Large intestine (tissue), 3 donors: ENCODE measurements at regions not wholly inside any gene's neighbourhood (a gene's known extent, or its start where the extent isn't known, plus 50 kb on each side); places are given as distances from the start of the nearest gene placed in this dataset.

ENCODE experiments used
- DNase-seq, 2 donors: peaks; one replicate each; pipeline versions ENCODE4 v3.0.0 to v3.0.0-alpha.2; 2013
- H3K27ac ChIP-seq: one replicate; pipeline ENCODE4 v1.5.1; 2013; ENCODE audit warnings: low read length
- H3K27me3 ChIP-seq: 2 replicates; pipeline ENCODE4 v1.6.1; 2013; ENCODE audit warnings: low read length; ENCODE audit not compliant: control insufficient read depth, insufficient read depth
- H3K36me3 ChIP-seq: 2 replicates; pipeline ENCODE4 v1.6.1; 2013; ENCODE audit warnings: low read length; ENCODE audit not compliant: control insufficient read depth, insufficient read depth
- H3K4me1 ChIP-seq: one replicate; pipeline ENCODE4 v1.6.1; 2013; ENCODE audit warnings: low read length; ENCODE audit not compliant: control insufficient read depth, insufficient read depth
- H3K4me3 ChIP-seq: one replicate; pipeline ENCODE4 v1.5.1; 2013; ENCODE audit warnings: low read length
- H3K9me3 ChIP-seq: one replicate; pipeline ENCODE4 v1.6.1; 2013; ENCODE audit warnings: mild to moderate bottlenecking, low read depth, low read length, moderate library complexity; ENCODE audit not compliant: control insufficient read depth
- WGBS: methylation state at CpG from one replicate; pipeline ENCODE4 v1.1.5; 2013; ENCODE audit warnings: low lambda C conversion rate; ENCODE audit not compliant: insufficient coverage; 5-methylcytosine and 5-hydroxymethylcytosine counted together

GRCh38 chr14:71311061-71311460 lies 403.8 kb downstream of the PCNX1 start:
- no peak overlapping the region for H3K27ac ChIP-seq
- no peaks in the 10 kb centered on the region for H3K9me3 ChIP-seq
- H3K36me3 ChIP-seq: no peaks in the 10 kb centered on the region
- no peaks in the 10 kb centered on the region for H3K4me1 ChIP-seq
- WGBS: no CpG with 5 or more reads among the region's 10 CpGs
- H3K27me3 ChIP-seq: no peaks in the 10 kb centered on the region
- H3K4me3 ChIP-seq: no peak overlapping the region
- no peak for DNase-seq

- Histone ChIP-seq H3K4me3 (no peak overlapping the region), H3K9me3 (no peaks in the 10 kb centered on the region), H3K27ac (no peak overlapping the region), H3K4me1 (no peaks in the 10 kb centered on the region), H3K27me3 (no peaks in the 10 kb centered on the region), H3K36me3 (no peaks in the 10 kb centered on the region)
- DNase-seq: no peak
- no CpG with 5 or more reads among the region's 2 CpGs for WGBS
Measured at GRCh38 chr14:71314717-71315116, 407.5 kb downstream of the PCNX1 start.

- DNase-seq: no peak
- Histone ChIP-seq H3K9me3 (peaks cover 2% of the 10 kb centered on the region), H3K4me3 (no peak overlapping the region), H3K36me3 (no peaks in the 10 kb centered on the region), H3K27ac (no peak overlapping the region), H3K27me3 (no peaks in the 10 kb centered on the region), H3K4me1 (no peaks in the 10 kb centered on the region)
- 84% methylated on average over 3 of the region's 4 CpGs for WGBS
Measured at GRCh38 chr14:71317385-71318096, 410.3 kb downstream of the PCNX1 start.

DNA sequence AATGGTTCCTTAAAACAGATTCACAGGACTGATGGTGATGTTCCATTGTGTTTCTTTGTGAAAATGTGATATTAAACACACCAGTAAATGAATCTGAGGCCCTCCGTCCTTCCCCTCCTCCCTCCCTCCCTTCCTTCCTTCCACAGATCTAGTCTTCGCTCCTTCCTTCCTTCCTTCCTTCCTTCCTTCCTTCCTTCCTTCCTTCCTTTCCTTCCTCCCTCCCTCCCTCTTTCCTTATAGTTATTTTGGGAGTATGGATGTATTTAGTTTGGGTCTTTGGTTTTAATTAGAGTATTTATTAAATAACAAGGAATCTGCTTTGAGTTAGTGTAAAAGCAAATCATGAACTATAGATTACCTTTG lies 410.8 kb downstream of the PCNX1 start:
- 100% methylated on average over 2 of the region's 2 CpGs for WGBS
- H3K4me3 ChIP-seq: no peak overlapping the region
- no peaks in the 10 kb centered on the region for H3K27me3 ChIP-seq
- peaks cover 2% of the 10 kb centered on the region for H3K9me3 ChIP-seq
- DNase-seq: no peak
- no peaks in the 10 kb centered on the region for H3K36me3 ChIP-seq
- no peaks in the 10 kb centered on the region for H3K4me1 ChIP-seq
- no peak overlapping the region for H3K27ac ChIP-seq

GRCh38 chr14:71319666-71320065 lies 412.4 kb downstream of the PCNX1 start:
- Histone ChIP-seq H3K36me3 (no peaks in the 10 kb centered on the region), H3K4me1 (no peaks in the 10 kb centered on the region), H3K27me3 (no peaks in the 10 kb centered on the region), H3K9me3 (peaks cover 2% of the 10 kb centered on the region), H3K27ac (peak overlapping the region; percentile 96), H3K4me3 (peak overlapping the region; percentile 91)
- peak in 1 of 2 donors; percentile 36 for DNase-seq
- 17% methylated on average over 2 of the region's 5 CpGs for WGBS

- peak within 1 kb of the TSS; percentile 91 for H3K4me3 ChIP-seq
- DNase-seq: peak; percentile 98
- peak within 1 kb of the TSS; percentile 96 for H3K27ac ChIP-seq
- WGBS: no CpG with 5 or more reads among the region's 52 CpGs
- no peaks in the 10 kb centered on the region for H3K27me3 ChIP-seq
- no peaks in the 10 kb centered on the region for H3K4me1 ChIP-seq
- H3K9me3 ChIP-seq: peaks cover 2% of the 10 kb centered on the region
- H3K36me3 ChIP-seq: no peaks in the 10 kb centered on the region
Measured at GRCh38 chr14:71320107-71320733, 413.0 kb downstream of the PCNX1 start, which contains the start of gene SIPA1L1. SIPA1L1 (plus strand) TSS chr14:71320476.

- Histone ChIP-seq H3K27me3 (no peaks in the 10 kb centered on the region), H3K27ac (peak overlapping the region; percentile 96), H3K36me3 (no peaks in the 10 kb centered on the region), H3K4me1 (no peaks in the 10 kb centered on the region), H3K4me3 (peak overlapping the region; percentile 91), H3K9me3 (peaks cover 2% of the 10 kb centered on the region)
- WGBS: no CpG with 5 or more reads among the region's 96 CpGs
- DNase-seq: peak; percentile 60 to 87
Measured at GRCh38 chr14:71320734-71321573, 413.7 kb downstream of the PCNX1 start.

- peak overlapping the region; percentile 92 for H3K27ac ChIP-seq
- 0% methylated on average over 1 of the region's 25 CpGs for WGBS
- peak overlapping the region; percentile 91 for H3K4me3 ChIP-seq
- no peaks in the 10 kb centered on the region for H3K27me3 ChIP-seq
- H3K9me3 ChIP-seq: peaks cover 2% of the 10 kb centered on the region
- H3K36me3 ChIP-seq: no peaks in the 10 kb centered on the region
- no peaks in the 10 kb centered on the region for H3K4me1 ChIP-seq
- DNase-seq: peak; percentile 42 to 72
Measured at GRCh38 chr14:71321574-71322315, 414.5 kb downstream of the PCNX1 start.

GRCh38 chr14:71322655-71323250 lies 415.5 kb downstream of the PCNX1 start:
- no peaks in the 10 kb centered on the region for H3K4me1 ChIP-seq
- no CpG with 5 or more reads among the region's 2 CpGs for WGBS
- H3K4me3 ChIP-seq: no peak overlapping the region
- no peak overlapping the region for H3K27ac ChIP-seq
- H3K27me3 ChIP-seq: no peaks in the 10 kb centered on the region
- H3K9me3 ChIP-seq: peaks cover 2% of the 10 kb centered on the region
- H3K36me3 ChIP-seq: no peaks in the 10 kb centered on the region
- peak; percentile 38 to 63 for DNase-seq
